GM18907 (cell line): ENCODE measurements at regions not wholly inside any gene's neighbourhood (a gene's known extent, or its start where the extent isn't known, plus 50 kb on each side); places are given as distances from the start of the nearest gene placed in this dataset.
"Not testable (repeated sequence)": the region's sequence is repeated elsewhere in the genome, so short reads cannot be mapped to it uniquely, and the experiment has no call there.

Experiments
- ATAC-seq: cut with Tn5 transposase; IDR thresholded peaks from one replicate; pipeline ENCODE4 v1.9.1; 2021; ENCODE audit warnings: mild to moderate bottlenecking, moderate library complexity; ENCODE audit not compliant: unreplicated experiment

DNA sequence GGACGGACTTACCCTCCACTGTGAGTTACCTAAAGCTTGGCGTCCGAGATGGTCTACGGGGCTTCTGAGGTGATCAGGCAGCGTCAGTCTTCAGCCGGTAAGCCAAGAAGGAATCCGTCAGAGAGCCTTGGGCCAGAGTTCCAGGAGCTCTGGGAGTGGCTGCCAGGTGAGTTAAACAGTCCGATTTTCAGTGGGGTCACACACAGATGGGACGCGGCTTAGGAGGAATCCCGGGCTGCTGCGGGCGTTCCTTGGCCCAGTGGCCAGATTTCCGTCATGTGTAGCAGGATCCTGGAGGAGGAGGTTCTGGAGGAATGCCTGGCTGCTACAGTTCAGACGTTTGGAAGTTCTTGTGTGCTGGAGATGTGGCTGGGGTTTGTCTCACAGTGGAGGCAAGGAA, 700.7 kb upstream of the NEGR1 start:
- not testable (repeated sequence) for ATAC-seq

DNA sequence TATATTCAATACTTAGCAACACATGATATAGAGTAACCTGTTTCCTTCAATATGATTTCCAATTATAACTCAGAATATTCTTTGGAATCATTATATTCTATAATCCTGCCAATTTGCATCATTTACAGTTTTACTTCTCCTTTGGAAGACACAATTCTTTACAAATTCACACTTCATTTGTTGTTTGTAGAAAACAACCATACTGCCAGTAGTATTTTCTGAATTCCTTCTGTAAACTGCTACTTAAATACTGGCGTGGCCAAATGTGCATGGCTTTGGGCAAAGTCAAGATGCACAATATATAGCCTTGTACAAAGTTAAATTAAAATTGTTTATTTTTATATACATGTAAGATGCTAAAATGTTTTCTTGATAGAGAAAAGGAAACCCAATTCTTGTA, 687.1 kb upstream of the NEGR1 start:
- ATAC-seq = no peak

DNA sequence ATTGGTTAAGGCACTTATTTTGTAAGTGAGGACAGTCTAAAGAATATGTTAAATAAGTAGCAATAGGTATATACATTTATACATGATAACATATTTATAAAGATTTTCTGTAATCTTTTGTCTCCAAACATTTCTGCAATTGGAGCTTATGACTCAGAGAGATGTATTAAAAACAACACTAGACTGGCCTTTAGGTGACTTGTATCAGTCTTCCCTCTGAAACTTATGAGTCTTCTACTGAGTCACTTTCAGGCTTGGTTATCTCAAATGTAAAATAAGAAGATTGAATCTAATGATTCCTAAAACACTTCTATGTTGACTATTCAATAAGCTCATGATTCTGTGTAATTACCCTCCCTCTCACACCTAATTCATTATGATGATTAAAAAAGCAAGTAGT, 672.6 kb upstream of the NEGR1 start:
- ATAC-seq = no peak

DNA sequence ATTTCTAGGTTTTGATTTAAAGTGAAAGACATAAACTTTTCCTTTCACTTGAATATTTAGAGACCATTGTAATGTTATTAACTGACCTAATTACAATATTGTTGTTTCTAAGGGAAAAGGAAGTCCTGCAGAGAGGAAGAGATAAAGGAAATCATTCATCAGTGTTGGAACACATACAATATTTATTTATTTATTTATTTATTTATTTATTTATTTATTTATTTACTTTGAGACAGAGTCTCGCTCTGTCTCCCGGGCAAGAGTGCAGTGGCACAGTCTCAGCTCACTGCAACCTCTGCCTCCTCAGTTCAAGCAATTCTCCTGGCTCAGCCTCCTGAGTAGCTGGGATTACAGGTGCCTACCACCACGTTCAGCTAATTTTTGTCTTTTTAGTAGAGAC, 668.6 kb upstream of the NEGR1 start:
- not testable (repeated sequence) for ATAC-seq

DNA sequence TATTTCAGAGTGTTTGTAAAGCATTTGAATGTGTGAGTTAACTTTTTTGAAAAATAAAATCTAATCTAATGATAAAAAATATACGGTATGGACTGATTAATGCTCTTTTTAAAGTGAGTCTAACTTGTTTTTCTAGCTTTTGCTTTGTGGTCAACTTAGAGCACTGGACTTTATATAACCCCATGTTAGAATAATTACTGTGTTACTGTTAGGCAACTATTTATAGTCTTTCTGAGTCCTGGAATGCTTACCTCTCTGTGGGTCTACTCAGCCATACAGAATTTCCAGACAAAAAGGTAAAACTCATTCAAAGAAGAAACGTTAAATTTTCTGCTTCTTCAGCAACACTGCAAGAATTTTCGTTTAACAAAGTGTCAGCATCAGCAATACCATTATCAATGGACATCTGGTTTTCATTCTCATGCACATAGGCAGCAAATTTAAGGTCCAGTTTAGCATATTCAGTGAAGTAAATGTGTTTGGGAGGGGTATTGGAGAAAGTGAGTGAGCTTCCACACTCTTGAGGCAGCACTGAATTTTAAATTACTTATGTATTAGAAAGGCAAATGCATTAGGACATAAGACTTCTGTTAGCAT, 664.7 kb upstream of the NEGR1 start:
- ATAC-seq = no peak

DNA sequence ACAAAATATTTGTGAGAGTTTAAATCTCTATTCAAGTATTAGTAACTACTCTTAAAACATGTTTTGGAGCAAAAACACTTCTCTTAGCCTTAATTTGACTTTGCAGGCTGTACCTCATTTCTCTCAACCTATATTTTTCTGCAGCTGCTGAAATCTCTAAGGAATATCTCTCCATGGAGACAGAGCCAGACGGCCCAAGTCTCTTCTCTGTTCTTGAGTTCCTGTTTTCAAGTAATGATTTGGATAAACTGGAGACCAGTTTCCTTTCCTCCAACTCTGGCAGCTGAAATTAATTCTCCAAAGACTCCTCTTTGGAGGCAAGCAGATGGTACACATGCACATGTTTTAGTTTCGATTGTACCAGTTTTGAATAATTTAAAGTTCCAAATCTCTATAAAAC, 659.7 kb upstream of the NEGR1 start:
- ATAC-seq = no peak

DNA sequence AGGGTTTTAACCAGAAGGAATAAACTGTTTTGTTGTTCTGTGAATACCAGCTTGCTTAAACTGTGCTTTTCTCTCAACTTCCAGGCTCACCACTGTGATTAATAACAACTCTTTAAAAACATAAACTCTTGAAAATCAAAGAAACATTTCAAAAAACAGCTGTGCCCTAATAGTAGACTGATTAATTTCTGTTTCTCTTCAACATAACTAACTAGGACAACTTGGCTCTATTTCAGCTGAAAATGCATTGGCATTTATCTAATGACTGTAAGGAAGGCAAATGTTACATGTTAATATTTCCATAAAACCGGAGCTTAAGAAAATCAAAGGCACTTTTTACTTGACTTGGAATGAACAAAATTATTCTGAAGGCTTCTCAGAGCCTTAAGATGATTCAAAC, 656.1 kb upstream of the NEGR1 start:
- ATAC-seq = no peak

DNA sequence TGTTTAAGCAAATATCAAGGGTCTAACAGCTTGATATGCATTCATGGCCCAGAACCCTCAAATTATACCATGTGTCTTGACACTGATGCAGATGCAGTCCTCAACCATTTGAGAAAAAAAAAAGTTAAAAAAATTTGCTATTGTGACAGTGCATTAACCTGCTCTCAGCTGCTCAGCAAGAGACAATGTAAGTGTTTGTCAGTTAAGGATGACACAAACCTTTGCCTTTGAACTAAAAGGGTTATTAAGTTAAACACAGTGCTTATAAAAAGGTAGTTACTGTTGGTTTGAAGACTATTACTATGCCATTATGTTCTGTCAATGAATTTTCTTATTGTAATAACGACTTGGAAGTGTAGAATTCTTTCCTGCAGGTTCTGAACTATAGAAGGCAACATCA, 655.6 kb upstream of the NEGR1 start:
- no peak for ATAC-seq

DNA sequence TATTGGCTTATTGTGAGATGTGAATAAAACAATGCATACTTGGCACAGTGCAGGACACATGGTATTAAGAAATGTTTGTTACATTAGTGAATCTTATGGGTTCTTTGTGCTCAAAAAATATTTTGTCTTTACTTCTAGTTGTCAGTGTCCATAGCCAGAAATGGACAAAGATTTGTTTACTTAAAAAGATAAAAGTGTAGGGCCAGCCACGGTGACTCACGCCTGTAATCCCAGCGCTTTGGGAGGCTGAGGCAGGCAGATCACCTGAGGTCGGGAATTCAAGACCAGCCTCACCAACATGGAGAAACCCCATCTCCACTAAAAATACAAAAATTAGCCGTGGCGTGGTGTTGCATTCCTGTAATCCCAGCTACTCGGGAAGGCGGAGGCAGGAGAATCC, 654.6 kb upstream of the NEGR1 start:
- ATAC-seq = no peak

DNA sequence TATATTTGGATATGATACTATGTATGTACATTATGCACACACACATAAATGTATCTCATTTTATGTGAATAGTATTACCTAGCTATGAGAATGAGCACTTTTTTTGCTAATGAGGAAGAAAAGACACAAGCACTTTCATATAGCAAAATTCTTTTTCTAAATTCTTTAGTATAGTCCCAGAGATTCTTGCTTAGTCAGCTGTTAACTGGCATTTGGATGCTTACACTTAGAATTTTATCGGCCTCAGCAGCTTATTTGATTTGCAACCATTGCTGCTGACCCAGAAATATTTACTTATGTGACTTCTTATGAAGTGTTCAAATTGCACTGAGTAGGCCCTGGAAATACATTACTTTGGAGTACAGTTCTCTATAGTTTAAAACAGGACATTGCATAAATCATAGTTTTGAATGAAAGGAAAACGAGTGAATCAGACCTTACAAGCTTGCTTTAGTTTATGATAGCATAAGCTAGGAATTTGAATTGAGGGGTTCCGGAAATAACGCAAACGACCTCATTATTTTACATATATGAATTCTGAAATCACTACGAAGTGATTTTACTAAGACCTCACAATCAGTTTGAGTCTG, 653.9 kb upstream of the NEGR1 start:
- no peak for ATAC-seq

DNA sequence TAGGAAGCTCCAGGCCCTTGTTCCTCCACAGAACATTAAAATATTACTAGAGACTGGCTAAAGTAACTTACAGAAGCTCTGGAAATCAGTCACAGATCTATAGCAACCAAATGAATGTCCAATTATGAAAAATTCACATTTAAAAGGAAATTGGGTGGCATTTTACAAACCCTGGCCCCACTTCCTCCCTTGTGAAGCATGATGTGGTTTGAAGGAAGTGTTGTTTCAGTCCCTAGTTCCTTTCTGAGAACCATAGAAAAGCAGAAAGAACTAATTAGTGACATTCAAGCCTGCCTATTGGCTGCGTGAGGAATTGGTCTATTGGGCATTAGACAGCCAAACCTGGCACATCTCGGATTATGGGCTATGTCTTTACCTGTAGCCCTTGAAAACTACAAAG, 649.7 kb upstream of the NEGR1 start:
- no peak for ATAC-seq

DNA sequence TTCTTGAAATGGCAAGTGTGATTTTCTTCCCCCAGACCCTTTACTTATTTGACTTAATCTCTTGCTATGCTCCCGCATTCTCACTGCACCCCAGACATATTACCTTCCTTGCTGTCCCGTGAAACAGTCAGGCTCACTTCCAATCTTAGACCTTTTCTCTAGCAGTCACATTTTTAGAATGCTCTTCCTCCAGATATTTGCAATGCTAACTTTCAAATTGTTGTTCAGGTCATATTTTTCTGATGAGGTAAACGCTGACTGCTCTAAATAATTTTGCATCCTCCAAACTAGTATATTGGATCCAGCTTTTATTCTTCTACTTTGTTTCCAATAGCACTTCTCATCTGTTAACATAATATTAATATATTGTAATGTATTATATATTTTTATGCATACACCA, 648.2 kb upstream of the NEGR1 start:
- no peak for ATAC-seq

DNA sequence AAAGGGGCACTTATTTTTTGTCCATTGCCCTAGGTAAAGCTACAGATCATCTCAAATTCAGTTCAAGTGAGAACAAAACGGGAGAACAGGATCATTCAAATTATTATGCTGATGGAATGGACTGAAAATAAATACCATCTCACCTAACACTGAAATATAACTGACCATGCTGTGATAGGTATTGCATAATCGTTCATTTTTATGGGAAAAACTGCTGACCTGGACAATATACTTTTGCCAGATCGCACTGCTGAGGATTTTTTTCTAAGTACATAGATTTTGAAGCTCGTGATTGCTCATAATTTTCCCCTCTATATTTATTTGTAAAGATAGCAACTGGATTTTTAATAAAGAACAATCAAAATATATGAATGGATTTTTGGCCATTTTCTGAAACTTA, 636.6 kb upstream of the NEGR1 start:
- ATAC-seq = no peak

DNA sequence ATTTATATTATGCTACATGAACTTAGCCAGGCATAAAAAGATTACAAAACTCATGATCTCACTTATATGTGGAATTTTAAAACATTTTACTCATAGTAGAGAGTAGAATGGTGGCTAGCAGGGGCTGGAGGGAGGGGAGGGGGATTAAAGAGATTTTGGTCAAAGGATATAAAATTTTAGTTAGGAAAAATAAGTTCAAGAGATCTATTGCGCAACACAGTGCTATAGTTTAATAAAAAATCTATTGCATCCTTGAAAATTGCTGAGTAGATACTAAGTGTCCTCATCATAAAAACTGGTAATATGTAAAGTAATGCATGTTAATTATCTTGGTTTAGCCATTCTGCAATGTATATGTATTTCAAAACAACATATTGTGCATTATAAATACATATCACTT, 635.6 kb upstream of the NEGR1 start:
- ATAC-seq = no peak

DNA sequence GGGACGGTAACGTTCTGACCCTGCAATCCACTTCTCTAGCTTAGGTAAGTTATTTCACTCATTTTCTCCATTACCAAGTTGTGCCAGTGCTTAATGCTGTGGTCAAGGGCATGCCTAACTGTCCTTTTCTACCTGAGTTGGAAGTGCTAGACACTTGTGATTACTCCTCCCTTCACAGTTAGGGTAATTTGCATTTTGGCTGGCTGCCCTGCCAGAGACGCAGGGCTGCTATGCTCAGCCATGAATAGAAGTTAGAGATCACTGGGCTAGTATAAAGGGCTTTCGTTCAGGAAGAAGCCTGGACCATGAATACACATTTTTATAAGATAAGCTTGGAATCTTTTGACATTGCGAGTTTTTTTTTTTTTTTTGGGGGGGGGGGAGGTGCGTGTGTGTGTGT, 633.2 kb upstream of the NEGR1 start:
- ATAC-seq = no peak

DNA sequence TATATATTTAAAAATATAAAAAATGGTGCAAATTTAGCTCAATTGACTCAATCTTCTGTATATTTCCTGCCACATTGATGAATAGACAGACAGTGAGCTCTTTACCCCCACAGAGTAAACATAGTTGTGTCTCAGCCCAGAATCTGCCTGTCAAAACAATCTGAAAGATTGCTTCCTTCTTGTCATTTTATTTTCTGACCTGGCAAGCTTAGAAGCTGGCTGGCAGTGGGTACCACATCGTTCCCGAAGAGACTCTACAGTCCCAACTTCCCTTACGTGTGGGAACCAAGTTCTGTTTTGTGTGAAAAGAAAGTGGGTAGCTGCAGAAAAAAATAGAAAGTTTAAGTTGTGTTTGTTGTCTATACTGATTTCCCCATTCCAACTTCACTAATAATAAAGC, 629.3 kb upstream of the NEGR1 start:
- ATAC-seq = no peak

DNA sequence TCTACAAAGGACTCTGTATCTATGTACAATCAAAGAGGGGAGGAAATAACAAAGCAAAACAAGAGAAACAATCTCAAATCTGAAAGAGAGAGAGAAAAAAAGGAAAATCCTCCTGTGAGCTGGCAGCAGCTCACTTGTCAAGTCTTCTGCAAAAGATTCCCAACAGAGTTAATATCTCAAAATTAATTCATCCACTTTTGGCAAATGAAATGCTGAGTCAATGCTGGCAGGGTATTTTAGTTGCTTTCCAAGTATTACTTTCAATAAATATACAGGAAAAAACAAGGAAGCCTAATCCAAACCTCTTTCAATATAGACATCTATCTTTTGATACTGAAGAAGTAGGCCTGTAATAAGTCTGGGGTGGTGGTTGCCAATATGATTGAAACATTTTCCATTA, 613.9 kb upstream of the NEGR1 start:
- no peak for ATAC-seq

DNA sequence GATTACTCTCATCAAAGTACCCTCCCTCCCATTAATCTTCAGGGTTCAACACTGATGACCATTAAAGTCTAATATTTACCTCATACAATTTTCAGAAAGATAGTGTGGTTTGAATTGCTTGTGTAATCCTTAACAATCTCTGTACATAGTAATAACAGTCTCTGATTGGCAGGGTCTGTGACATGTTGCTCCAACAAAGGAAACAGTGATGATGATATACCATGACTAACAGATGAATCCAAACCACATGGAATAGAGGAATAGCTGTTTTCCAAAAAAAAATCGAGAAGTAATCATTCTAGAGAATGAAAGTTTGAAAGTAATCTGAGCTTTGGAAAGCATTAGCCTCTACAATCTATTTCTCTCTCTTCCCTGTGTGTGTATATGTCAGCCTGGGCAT, 610.1 kb upstream of the NEGR1 start:
- no peak for ATAC-seq

DNA sequence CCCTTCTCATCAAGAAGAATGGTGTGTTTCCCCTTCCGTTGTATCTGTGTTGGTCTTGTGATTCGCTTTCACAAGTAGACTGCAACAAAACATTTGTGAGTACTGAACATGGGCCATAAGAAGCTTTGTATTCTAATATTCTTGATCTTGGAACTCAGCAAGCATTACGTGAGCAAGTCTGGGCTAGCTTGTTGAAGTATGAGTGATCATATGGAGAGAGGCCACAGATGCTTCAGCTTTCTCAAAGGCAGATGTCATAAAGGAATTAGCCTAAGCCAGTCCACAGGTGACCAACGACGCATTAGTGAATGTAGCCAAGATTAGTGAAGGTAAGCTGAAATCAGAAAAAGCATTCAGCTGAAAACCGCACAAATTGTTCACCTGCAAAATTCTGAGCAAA, 609.6 kb upstream of the NEGR1 start:
- no peak for ATAC-seq

DNA sequence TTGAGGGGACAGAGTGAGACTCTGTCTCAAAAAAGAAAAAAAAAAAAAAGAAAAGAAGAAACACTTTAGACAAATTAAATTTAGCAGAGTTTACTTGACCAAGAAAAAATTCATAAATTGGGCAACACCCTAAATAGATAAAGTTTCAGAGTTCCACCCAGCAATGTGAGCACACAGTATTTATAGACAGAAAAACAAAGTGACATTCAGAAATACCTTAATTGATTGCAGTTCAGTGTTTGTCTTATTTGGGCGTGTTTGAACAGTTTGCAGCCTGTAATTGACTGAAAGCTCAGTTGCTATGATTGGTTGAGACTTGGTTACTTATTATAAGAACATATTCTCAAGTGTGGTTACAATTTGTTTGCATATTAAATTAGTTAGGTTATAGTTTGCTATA, 603.5 kb upstream of the NEGR1 start:
- ATAC-seq = no peak

DNA sequence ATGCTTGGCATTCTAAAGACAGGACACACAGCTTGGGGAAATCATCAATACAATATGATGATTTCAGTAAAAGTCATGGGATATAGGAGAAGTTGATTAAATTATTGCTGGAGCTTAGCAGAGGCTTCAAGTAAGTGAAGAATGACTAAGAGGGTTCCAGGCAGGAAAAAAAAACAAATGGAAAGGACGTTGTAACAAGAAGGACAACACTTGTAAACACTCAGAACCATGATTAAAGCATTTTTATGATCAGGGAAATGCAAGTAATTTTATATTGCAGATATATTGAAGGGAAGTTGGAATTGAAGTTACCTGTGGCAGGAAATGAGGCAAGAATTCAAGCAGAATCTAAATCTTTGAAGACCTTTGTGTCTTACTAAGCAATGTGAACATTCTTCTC, 602.7 kb upstream of the NEGR1 start:
- ATAC-seq = no peak

DNA sequence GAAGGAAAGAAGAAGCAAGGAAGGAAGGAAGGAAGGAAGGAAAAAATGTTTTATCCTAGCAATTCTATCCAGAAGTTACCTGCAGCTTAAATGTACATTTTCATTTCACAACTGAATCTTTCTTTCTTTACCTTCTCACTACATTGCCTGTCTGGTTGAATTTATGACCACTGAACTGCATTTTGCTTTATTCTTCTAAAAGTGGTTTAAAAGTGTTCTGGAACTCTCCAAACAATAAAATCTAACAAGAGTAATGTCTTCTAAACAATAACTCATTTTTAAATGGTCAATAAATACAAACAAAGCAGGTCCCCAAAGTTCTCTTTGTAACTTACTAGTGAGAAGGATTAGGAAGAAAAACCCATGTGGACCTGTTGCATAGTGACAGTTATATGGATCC, 587.5 kb upstream of the NEGR1 start:
- no peak for ATAC-seq

DNA sequence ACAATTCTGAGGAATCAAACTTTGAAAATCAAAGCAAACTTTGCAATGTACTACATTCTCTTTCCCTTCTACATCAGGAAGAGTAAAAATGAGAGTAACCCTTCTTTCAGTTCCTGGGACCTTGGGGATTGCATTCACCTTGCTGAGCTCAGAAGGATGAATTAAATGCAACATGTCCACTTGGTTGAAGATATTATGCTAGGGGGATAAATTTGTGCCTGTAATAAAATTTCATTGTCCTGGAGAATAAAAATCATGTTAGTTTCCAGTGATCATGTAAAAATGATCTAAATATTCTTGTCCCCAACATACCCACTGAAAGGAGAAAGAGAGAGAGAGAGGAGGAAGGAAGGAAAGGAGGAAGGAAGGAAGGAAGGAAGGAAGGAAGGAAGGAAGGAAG, 587.1 kb upstream of the NEGR1 start:
- ATAC-seq = no peak
